Glutamatergic neuron (in vitro differentiated cells): ENCODE measurements at regions not wholly inside any gene's neighbourhood (a gene's known extent, or its start where the extent isn't known, plus 50 kb on each side); places are given as distances from the start of the nearest gene placed in this dataset.

Source experiments
- DNase-seq: peaks from one replicate; pipeline ENCODE4 v3.0.0; 2022
- H3K27ac Mint-ChIP-seq: one replicate; pipeline ENCODE4 v1.8.0; 2020; ENCODE audit warnings: mild to moderate bottlenecking, mixed read lengths, inconsistent platforms; ENCODE audit not compliant: unreplicated experiment
- H3K27me3 Mint-ChIP-seq: one replicate; pipeline ENCODE4 v1.8.0; 2020; ENCODE audit warnings: mild to moderate bottlenecking, moderate library complexity, mixed read lengths, inconsistent platforms; ENCODE audit not compliant: unreplicated experiment
- H3K36me3 Mint-ChIP-seq: one replicate; pipeline ENCODE4 v1.8.0; 2020; ENCODE audit warnings: mild to moderate bottlenecking, mixed read lengths, inconsistent platforms; ENCODE audit not compliant: unreplicated experiment
- H3K4me1 Mint-ChIP-seq: one replicate; pipeline ENCODE4 v1.8.0; 2020; ENCODE audit warnings: mild to moderate bottlenecking, low read depth, mixed read lengths, inconsistent platforms; ENCODE audit not compliant: unreplicated experiment
- H3K4me3 Mint-ChIP-seq: one replicate; pipeline ENCODE4 v1.8.0; 2020; ENCODE audit warnings: mild to moderate bottlenecking, mixed read lengths, inconsistent platforms; ENCODE audit not compliant: unreplicated experiment
- H3K9me3 Mint-ChIP-seq: one replicate; pipeline ENCODE4 v1.8.0; 2020; ENCODE audit warnings: mild to moderate bottlenecking, moderate library complexity, mixed read lengths, inconsistent platforms; ENCODE audit not compliant: unreplicated experiment
- CTCF ChIP-seq: fragments of 200-600 bp; sonication (generic); IDR thresholded peaks from one replicate; pipeline ENCODE4 v1.5.0; 2021; ENCODE audit not compliant: partially characterized antibody, unreplicated experiment

DNA sequence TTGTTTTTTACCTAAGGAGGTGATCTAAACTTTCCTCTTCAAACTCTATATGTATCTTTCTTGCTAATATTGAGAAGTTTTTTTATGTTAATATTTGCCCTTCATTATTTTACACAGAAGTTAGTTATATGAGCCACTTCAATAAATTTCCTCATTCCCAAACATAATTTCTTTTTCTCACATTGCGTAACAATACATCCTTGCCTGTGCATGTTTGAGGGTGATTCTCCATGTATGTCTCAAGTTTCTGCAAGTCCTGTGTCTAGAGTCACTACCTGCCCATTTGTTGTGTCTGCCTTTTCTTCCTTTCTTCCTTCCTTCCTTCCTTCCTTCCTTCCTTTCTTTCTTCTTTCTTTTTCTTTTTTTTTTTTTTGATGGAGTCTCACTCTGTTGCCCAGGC is 2057.9 kb downstream of the PCDH7 start:
- H3K27me3 Mint-ChIP-seq: no peaks in the 10 kb centered on the region
- no peak overlapping the region for H3K27ac Mint-ChIP-seq
- H3K36me3 Mint-ChIP-seq: no peaks in the 10 kb centered on the region
- H3K4me1 Mint-ChIP-seq: no peaks in the 10 kb centered on the region
- no peak overlapping the region for H3K4me3 Mint-ChIP-seq
- no peak for DNase-seq
- no peaks in the 10 kb centered on the region for H3K9me3 Mint-ChIP-seq
- no peak for TF ChIP-seq CTCF

- DNase-seq: no peak
- Mint-ChIP-seq H3K27ac (no peak overlapping the region), H3K4me3 (no peak overlapping the region), H3K4me1 (no peaks in the 10 kb centered on the region), H3K36me3 (no peaks in the 10 kb centered on the region), H3K27me3 (no peaks in the 10 kb centered on the region), H3K9me3 (no peaks in the 10 kb centered on the region)
- no peak for TF ChIP-seq CTCF
These were observed 2058.8 kb downstream of the PCDH7 start for GRCh38 chr4:32778938-32779337.

GRCh38 chr4:32789026-32789608 is 2068.9 kb downstream of the PCDH7 start:
- no peaks in the 10 kb centered on the region for H3K4me1 Mint-ChIP-seq
- no peaks in the 10 kb centered on the region for H3K27me3 Mint-ChIP-seq
- no peak for DNase-seq
- no peak for TF ChIP-seq CTCF
- H3K9me3 Mint-ChIP-seq: no peaks in the 10 kb centered on the region
- H3K36me3 Mint-ChIP-seq: no peaks in the 10 kb centered on the region
- no peak overlapping the region for H3K4me3 Mint-ChIP-seq
- no peak overlapping the region for H3K27ac Mint-ChIP-seq

GRCh38 chr4:32790803-32791202 is 2070.6 kb downstream of the PCDH7 start:
- Mint-ChIP-seq H3K36me3 (no peaks in the 10 kb centered on the region), H3K27me3 (no peaks in the 10 kb centered on the region), H3K4me3 (no peak overlapping the region), H3K9me3 (no peaks in the 10 kb centered on the region), H3K27ac (no peak overlapping the region), H3K4me1 (no peaks in the 10 kb centered on the region)
- TF ChIP-seq CTCF: no peak
- DNase-seq: no peak

GRCh38 chr4:32798471-32799159 is 2078.4 kb downstream of the PCDH7 start:
- H3K27me3 Mint-ChIP-seq: no peaks in the 10 kb centered on the region
- no peak overlapping the region for H3K27ac Mint-ChIP-seq
- H3K4me3 Mint-ChIP-seq: no peak overlapping the region
- no peaks in the 10 kb centered on the region for H3K36me3 Mint-ChIP-seq
- H3K4me1 Mint-ChIP-seq: no peaks in the 10 kb centered on the region
- DNase-seq: no peak
- no peak for TF ChIP-seq CTCF
- H3K9me3 Mint-ChIP-seq: no peaks in the 10 kb centered on the region
